ENCODE measurements at regions not wholly inside any gene's neighbourhood (a gene's known extent, or its start where the extent isn't known, plus 50 kb on each side); places are given as distances from the start of the nearest gene placed in this dataset.

DNA sequence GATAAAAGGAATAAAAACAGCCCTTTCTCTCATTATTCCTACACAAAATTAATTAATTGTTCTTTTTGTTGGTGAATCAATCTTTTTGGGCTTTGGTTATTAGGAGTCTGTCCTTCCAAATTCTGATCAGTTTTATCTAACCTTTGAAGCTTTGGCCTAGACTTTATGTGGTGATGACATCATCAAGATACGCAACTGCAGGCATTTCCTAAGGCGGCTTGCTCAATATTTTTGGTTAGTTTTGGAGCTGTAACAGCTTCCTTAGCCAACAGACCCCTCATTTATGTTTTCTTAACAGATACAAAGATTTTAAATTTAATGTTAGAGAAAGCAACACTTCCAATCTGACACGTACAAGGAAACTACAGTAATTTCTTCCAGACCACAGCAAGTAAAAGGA lies 87.8 kb upstream of the PDE3A start:
- intact Hi-C loops (cut with micrococcal nuclease): no loop called here

DNA sequence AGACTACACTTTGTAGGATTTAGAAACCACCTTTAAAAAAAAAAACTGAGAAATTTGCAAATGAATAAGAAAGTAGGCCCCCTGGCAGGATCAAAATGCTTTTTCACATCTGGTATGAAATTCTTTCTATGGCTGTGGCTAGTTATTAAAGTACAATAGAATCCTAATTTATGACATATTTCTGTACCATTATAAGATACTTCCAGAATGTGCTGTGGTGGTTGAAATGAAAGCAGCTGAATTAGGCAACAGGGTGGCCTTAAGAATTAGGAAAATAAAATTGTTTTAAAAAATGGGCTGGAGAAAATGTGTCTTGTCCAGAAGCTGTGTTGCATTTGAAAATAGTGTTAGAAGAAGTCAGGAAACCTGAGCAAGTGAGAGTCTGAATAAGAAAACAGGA lies 85.9 kb upstream of the PDE3A start:
- intact Hi-C loops (cut with micrococcal nuclease): no loop called here

GRCh38 chr12:20283482-20283881 lies 84.9 kb upstream of the PDE3A start:
- intact Hi-C loops (cut with micrococcal nuclease): no loop called here

GRCh38 chr12:20289520-20289919 lies 78.8 kb upstream of the PDE3A start:
- intact Hi-C loops (cut with micrococcal nuclease): no loop called here

DNA sequence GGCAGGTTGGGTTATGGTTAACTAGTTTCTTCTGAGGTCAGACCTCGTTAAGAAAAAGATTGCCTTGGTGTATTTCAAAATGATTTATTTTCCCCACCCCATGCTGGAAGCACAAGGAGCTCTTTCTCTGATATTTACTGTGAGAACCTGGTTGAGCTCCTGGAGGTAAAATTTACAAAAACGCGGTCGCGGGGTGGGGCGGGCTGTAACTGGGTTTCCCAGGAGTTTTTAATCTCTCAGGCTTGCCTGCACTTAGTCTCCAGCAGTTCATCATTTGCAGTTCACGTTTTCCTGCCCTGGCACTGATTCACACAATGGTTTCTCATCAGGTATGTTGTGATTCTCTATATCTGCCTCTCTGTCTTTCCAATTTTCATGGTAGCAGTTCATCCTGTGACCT lies 67.9 kb upstream of the PDE3A start:
- intact Hi-C loops (cut with micrococcal nuclease): no loop called here

DNA sequence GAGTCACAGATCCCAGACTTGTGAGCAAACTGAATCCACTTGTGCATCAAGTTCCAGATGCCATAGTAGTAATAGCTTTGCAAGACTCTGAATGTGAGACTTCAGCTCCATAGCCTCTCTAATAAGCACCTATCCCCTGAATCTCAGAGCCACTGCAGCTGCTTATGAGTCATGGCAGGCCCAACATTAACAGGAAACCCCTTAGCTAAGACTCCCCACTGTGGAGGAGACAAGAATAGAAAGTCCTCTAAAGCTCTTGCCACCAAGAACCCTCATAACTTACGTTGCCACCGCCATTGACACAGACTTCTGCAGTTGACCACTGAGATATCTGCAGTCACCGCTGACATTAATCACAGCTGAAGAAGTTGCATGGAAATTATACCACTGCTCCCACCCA lies 62.9 kb upstream of the PDE3A start:
- intact Hi-C loops (cut with micrococcal nuclease): no loop called here

- intact Hi-C loops (cut with micrococcal nuclease): no loop called here
These were observed 58.7 kb upstream of the PDE3A start for GRCh38 chr12:20309504-20310148.

- intact Hi-C loops (cut with micrococcal nuclease): no loop called here
These were observed 54.0 kb upstream of the PDE3A start for GRCh38 chr12:20314328-20314727.

DNA sequence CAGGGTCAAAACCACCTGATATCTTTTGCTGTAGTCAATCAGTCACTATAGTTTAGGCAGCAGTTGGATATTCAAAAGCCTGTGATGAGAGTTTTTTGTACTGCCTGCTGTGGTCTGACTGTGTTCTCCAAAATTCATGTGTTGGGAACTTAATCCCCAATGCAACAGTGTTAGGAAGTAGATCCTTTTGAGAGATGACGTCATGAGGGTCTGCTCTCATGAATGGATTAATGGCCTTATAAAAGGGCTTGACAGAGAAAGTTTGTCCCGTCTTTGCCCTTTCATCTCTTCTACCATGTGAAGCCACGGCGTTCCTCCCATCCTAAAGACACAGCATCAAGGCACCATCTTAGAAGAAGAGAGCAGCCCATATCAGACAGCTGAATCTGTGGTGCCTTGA lies 50.8 kb upstream of the PDE3A start:
- intact Hi-C loops (cut with micrococcal nuclease): no loop called here

Data from T-helper 1 cell treated with Interleukin-12 subunit alpha and Interleukin-12 subunit beta and Interleukin-4 antibody, amounts not matched to agents 30 ng/mL and 1 ng/mL, for 36 hours (primary cell).